Spleen (tissue), 11 donors: ENCODE measurements at regions not wholly inside any gene's neighbourhood (a gene's known extent, or its start where the extent isn't known, plus 50 kb on each side); places are given as distances from the start of the nearest gene placed in this dataset.

ENCODE experiments used
- DNase-seq: peaks from one replicate; pipeline ENCODE4 v3.0.0-alpha.2; 2020
- H3K27ac ChIP-seq, 8 donors: fragments of 200-600 bp; sonication (generic) in 7 of 8; 1 replicate in 4 of 8; 2 replicates in 4 of 8; pipeline versions ENCODE4 v1.5.0 to v1.8.0; 2016 to 2021; ENCODE audit warnings: inconsistent platforms in 4 of 8, mild to moderate bottlenecking in 4 of 8, moderate library complexity in 1 of 8
- H3K27me3 ChIP-seq, 7 donors: fragments of 200-600 bp; sonication (generic) in 6 of 7; replicated peaks in 1 of 7; 1 replicate in 4 of 7; 2 replicates in 3 of 7; pipeline versions ENCODE4 v1.5.0 to v1.8.0; 2016 to 2021; ENCODE audit warnings: inconsistent platforms in 3 of 7, mild to moderate bottlenecking in 1 of 7
- H3K36me3 ChIP-seq, 6 donors: fragments of 200-600 bp; sonication (generic) in 5 of 6; 1 replicate in 4 of 6; 2 replicates in 2 of 6; pipeline versions ENCODE4 v1.5.0 to v1.8.0; 2016 to 2021; ENCODE audit warnings: inconsistent platforms in 2 of 6
- H3K4me1 ChIP-seq, 6 donors: fragments of 200-600 bp; sonication (generic) in 5 of 6; 1 replicate in 3 of 6; 2 replicates in 3 of 6; pipeline versions ENCODE4 v1.5.0 to v1.8.0; 2016 to 2021; ENCODE audit warnings: inconsistent platforms in 3 of 6
- H3K4me3 ChIP-seq, 8 donors: fragments of 200-600 bp; sonication (generic) in 7 of 8; 1 replicate in 4 of 8; 2 replicates in 4 of 8; pipeline versions ENCODE4 v1.5.0 to v1.8.0; 2016 to 2021; ENCODE audit warnings: inconsistent platforms in 4 of 8, mild to moderate bottlenecking in 4 of 8, moderate library complexity in 2 of 8
- H3K9me3 ChIP-seq, 8 donors: fragments of 200-600 bp; sonication (generic) in 7 of 8; 1 replicate in 4 of 8; 2 replicates in 4 of 8; pipeline versions ENCODE4 v1.5.0 to v1.8.0; 2016 to 2021; ENCODE audit warnings: inconsistent platforms in 4 of 8
- CTCF ChIP-seq, 11 experiments: fragments of 200-600 bp in 7 of 11; fragments of 450-650 bp in 4 of 11; sonication (generic) in 4 of 11; IDR thresholded peaks in 8 of 11; conservative IDR thresholded peaks in 3 of 11; 1 replicate in 7 of 11; 2 replicates in 4 of 11; pipeline versions ENCODE4 v1.4.0 to v1.8.0; 2016 to 2021; ENCODE audit warnings: antibody characterized with exemption in 11 of 11, inconsistent platforms in 4 of 11, mild to moderate bottlenecking in 1 of 11
- POLR2A ChIP-seq, 3 donors: fragments of 450-650 bp; IDR thresholded peaks; one replicate each; pipeline ENCODE4 v1.5.1; 2017; ENCODE audit warnings: antibody characterized with exemption in 3 of 3, mild to moderate bottlenecking in 1 of 3
- POLR2AphosphoS5 ChIP-seq, 3 donors: sonication (generic); formaldehyde crosslinking; IDR thresholded peaks; one replicate each; pipeline ENCODE4 v1.5.1; 2017; ENCODE audit warnings: antibody characterized with exemption in 3 of 3
- WGBS, 5 donors: extraction: QIAGEN DNeasy Blood & Tissue Kit in 3 of 5; methylation state at CpG; one replicate each; pipeline versions ENCODE4 v1.1.5 to v1.1.7; 2013 to 2018; 5-methylcytosine and 5-hydroxymethylcytosine counted together
- intact Hi-C: fragments of 100-400 bp; cut with DNase I; formaldehyde crosslinking; loops from one replicate; pipeline ENCODE4 v1.15.0; 2023; ENCODE audit warnings: low total_unique reads
- donor health status: healthy with polysubstance abuse.
- donor health status: DM: no; HTN: no; CAD: no; lungs with moderate emphysema.
- donor health status: DM: no; HTN: no; CAD: no.
- donor health status: Bipolar disorder and iron deficiency.
- donor health status: healthy.
- donor health status: DM: no; HTN: no; CAD: no.
- donor health status: DM: yes; HTN: yes; CAD: no.

GRCh38 chr13:89502286-89502685 lies 1831.1 kb downstream of the SLITRK5 start:
- no peaks in the 10 kb centered on the region for H3K36me3 ChIP-seq
- H3K4me3 ChIP-seq, result no peak overlapping the region
- intact Hi-C loops, result no loop called here
- no peak overlapping the region for H3K27ac ChIP-seq
- peaks cover 0 to 9% (median 0%) of the 10 kb centered on the region in 8 donors for H3K9me3 ChIP-seq
- DNase-seq, result no peak
- no peak for TF ChIP-seq POLR2A (IDR thresholded peaks at IDR 0.05)
- no peak for TF ChIP-seq CTCF (IDR thresholded peaks at IDR 0.05 in 8 of 11, conservative IDR thresholded peaks at IDR 0.05 in 3 of 11)
- no peak for TF ChIP-seq POLR2AphosphoS5 (IDR thresholded peaks at IDR 0.05)
- no peaks in the 10 kb centered on the region for H3K4me1 ChIP-seq
- WGBS, 5 donors, result 54 to 93% (median 73%) methylated on average over 2 of the region's 2 CpGs
- no peaks in the 10 kb centered on the region for H3K27me3 ChIP-seq

- no peaks in the 10 kb centered on the region for H3K27me3 ChIP-seq
- intact Hi-C loops, result no loop called here
- no peaks in the 10 kb centered on the region for H3K4me1 ChIP-seq
- 61 to 69% (median 65%) methylated on average over 4 of the region's 4 CpGs for WGBS, 5 donors
- H3K27ac ChIP-seq, result no peak overlapping the region
- TF ChIP-seq POLR2AphosphoS5 (IDR thresholded peaks at IDR 0.05) (no peak), CTCF (IDR thresholded peaks at IDR 0.05 in 8 of 11, conservative IDR thresholded peaks at IDR 0.05 in 3 of 11) (no peak), POLR2A (IDR thresholded peaks at IDR 0.05) (no peak)
- no peak overlapping the region for H3K4me3 ChIP-seq
- no peaks in the 10 kb centered on the region for H3K36me3 ChIP-seq
- peaks cover 0 to 35% (median 6%) of the 10 kb centered on the region in 8 donors for H3K9me3 ChIP-seq
- DNase-seq, result no peak
Measured at GRCh38 chr13:89514534-89515312, 1832.8 kb upstream of the MIR17HG start.

- H3K36me3 ChIP-seq, result no peaks in the 10 kb centered on the region
- DNase-seq, result no peak
- no peak for TF ChIP-seq CTCF (IDR thresholded peaks at IDR 0.05 in 8 of 11, conservative IDR thresholded peaks at IDR 0.05 in 3 of 11)
- no peak for TF ChIP-seq POLR2AphosphoS5 (IDR thresholded peaks at IDR 0.05)
- TF ChIP-seq POLR2A (IDR thresholded peaks at IDR 0.05), result no peak
- peaks cover 0 to 41% (median 6%) of the 10 kb centered on the region in 8 donors for H3K9me3 ChIP-seq
- 81 to 95% (median 83%) methylated on average over 1 of the region's 1 CpG for WGBS, 5 donors
- H3K4me3 ChIP-seq, result no peak overlapping the region
- H3K27ac ChIP-seq, result no peak overlapping the region
- intact Hi-C loops, result no loop called here
- no peaks in the 10 kb centered on the region for H3K4me1 ChIP-seq
- H3K27me3 ChIP-seq, result no peaks in the 10 kb centered on the region
Measured at GRCh38 chr13:89515948-89516347, 1831.5 kb upstream of the MIR17HG start.

- no peaks in the 10 kb centered on the region for H3K4me1 ChIP-seq
- peaks cover 0 to 34% (median 0%) of the 10 kb centered on the region in 8 donors for H3K9me3 ChIP-seq
- no peaks in the 10 kb centered on the region for H3K36me3 ChIP-seq
- 73 to 86% (median 81%) methylated on average over 4 of the region's 4 CpGs for WGBS, 5 donors
- H3K4me3 ChIP-seq, result no peak overlapping the region
- no peak overlapping the region for H3K27ac ChIP-seq
- TF ChIP-seq POLR2AphosphoS5 (IDR thresholded peaks at IDR 0.05), result no peak
- TF ChIP-seq CTCF (IDR thresholded peaks at IDR 0.05 in 8 of 11, conservative IDR thresholded peaks at IDR 0.05 in 3 of 11), result no peak
- no peak for TF ChIP-seq POLR2A (IDR thresholded peaks at IDR 0.05)
- no peaks in the 10 kb centered on the region for H3K27me3 ChIP-seq
- DNase-seq, result no peak
- intact Hi-C loops, result no loop called here
Measured at GRCh38 chr13:89518289-89519077, 1829.0 kb upstream of the MIR17HG start.
